ENCODE measurements at regions not wholly inside any gene's neighbourhood (a gene's known extent, or its start where the extent isn't known, plus 50 kb on each side); places are given as distances from the start of the nearest gene placed in this dataset.

- no peak overlapping the region for H3K4me3 ChIP-seq (ENCODE audit: low read depth, low read length)
- TF ChIP-seq CTCF (IDR thresholded peaks at IDR 0.05; ENCODE audit: insufficient read depth, low read depth, low read length), result no peak
- DNase-seq (ENCODE audit: low read depth), result no peak
Measured at GRCh38 chr11:112801817-112802088, 159.5 kb upstream of the NCAM1 start.

GRCh38 chr11:112805658-112806057, 155.6 kb upstream of the NCAM1 start:
- no peak overlapping the region for H3K4me3 ChIP-seq (ENCODE audit: low read depth, low read length)
- TF ChIP-seq CTCF (IDR thresholded peaks at IDR 0.05; ENCODE audit: insufficient read depth, low read depth, low read length), result no peak
- DNase-seq (ENCODE audit: low read depth), result no peak

- H3K4me3 ChIP-seq (ENCODE audit: low read depth, low read length), result no peak overlapping the region
- no peak for TF ChIP-seq CTCF (IDR thresholded peaks at IDR 0.05; ENCODE audit: insufficient read depth, low read depth, low read length)
- DNase-seq (ENCODE audit: low read depth), result no peak
Measured at GRCh38 chr11:112806256-112806655, 155.0 kb upstream of the NCAM1 start.

- no peak for DNase-seq (ENCODE audit: low read depth)
- H3K4me3 ChIP-seq (ENCODE audit: low read depth, low read length), result no peak overlapping the region
- TF ChIP-seq CTCF (IDR thresholded peaks at IDR 0.05; ENCODE audit: insufficient read depth, low read depth, low read length), result no peak
Measured at GRCh38 chr11:112806876-112807275, 154.3 kb upstream of the NCAM1 start.

GRCh38 chr11:112809429-112809828, 151.8 kb upstream of the NCAM1 start:
- DNase-seq (ENCODE audit: low read depth), result no peak
- TF ChIP-seq CTCF (IDR thresholded peaks at IDR 0.05; ENCODE audit: insufficient read depth, low read depth, low read length), result no peak
- H3K4me3 ChIP-seq (ENCODE audit: low read depth, low read length), result no peak overlapping the region

GRCh38 chr11:112810951-112811350, 150.3 kb upstream of the NCAM1 start:
- TF ChIP-seq CTCF (IDR thresholded peaks at IDR 0.05; ENCODE audit: insufficient read depth, low read depth, low read length), result no peak
- DNase-seq (ENCODE audit: low read depth), result no peak
- H3K4me3 ChIP-seq (ENCODE audit: low read depth, low read length), result no peak overlapping the region

GRCh38 chr11:112811783-112812182, 149.4 kb upstream of the NCAM1 start:
- H3K4me3 ChIP-seq (ENCODE audit: low read depth, low read length), result no peak overlapping the region
- no peak for DNase-seq (ENCODE audit: low read depth)
- no peak for TF ChIP-seq CTCF (IDR thresholded peaks at IDR 0.05; ENCODE audit: insufficient read depth, low read depth, low read length)
